ENCODE measurements at regions not wholly inside any gene's neighbourhood (a gene's known extent, or its start where the extent isn't known, plus 50 kb on each side); places are given as distances from the start of the nearest gene placed in this dataset.

DNA sequence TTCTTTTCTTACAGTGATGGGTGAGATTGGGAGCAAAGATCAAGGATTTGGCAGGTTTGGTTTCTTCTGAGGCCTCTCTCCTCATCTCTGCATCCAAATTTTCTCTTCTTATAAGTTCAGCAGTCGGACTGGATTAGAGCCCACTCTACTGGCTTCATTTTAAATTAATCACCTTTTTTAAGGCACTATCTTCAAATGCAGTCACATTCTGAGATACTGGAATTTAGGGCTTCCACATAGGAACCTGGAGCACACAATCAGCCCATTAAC is 56.5 kb upstream of the PLSCR4 start:
- Histone ChIP-seq H3K4me3 (ENCODE audit: low read length, poor library complexity, severe bottlenecking) (no peak overlapping the region), H3K9me3 (ENCODE audit: insufficient read depth, low read depth, low read length) (no peaks in the 10 kb centered on the region; the same call in 1 of the 2 replicates), H3K9me2 (replicated peaks; ENCODE audit: low read depth, low read length) (no peaks in the 10 kb centered on the region), H4K20me1 (ENCODE audit: insufficient read depth, low read length, poor library complexity, severe bottlenecking) (no peaks in the 10 kb centered on the region), H3K4me2 (ENCODE audit: low read depth, low read length, poor library complexity, severe bottlenecking) (no peak overlapping the region), H3K27me3 (ENCODE audit: insufficient read depth, low read length, poor library complexity, severe bottlenecking) (no peaks in the 10 kb centered on the region), H3K4me1 (ENCODE audit: insufficient read depth, low read length, poor library complexity, severe bottlenecking) (no peaks in the 10 kb centered on the region), H2AFZ (ENCODE audit: low read length) (no peak overlapping the region), H3K9ac (ENCODE audit: low read depth, low read length, poor library complexity, severe bottlenecking) (no peak overlapping the region), H3F3A (ENCODE audit: low read depth) (no peaks in the 10 kb centered on the region), H3K79me2 (ENCODE audit: insufficient read depth, low read length) (no peaks in the 10 kb centered on the region), H3K36me3 (ENCODE audit: insufficient read depth, low read length) (no peaks in the 10 kb centered on the region)
- no peak for TF ChIP-seq EZH2phosphoT487 (IDR thresholded peaks at IDR 0.05; ENCODE audit: borderline replicate concordance)
- TF ChIP-seq, protein P1, sequence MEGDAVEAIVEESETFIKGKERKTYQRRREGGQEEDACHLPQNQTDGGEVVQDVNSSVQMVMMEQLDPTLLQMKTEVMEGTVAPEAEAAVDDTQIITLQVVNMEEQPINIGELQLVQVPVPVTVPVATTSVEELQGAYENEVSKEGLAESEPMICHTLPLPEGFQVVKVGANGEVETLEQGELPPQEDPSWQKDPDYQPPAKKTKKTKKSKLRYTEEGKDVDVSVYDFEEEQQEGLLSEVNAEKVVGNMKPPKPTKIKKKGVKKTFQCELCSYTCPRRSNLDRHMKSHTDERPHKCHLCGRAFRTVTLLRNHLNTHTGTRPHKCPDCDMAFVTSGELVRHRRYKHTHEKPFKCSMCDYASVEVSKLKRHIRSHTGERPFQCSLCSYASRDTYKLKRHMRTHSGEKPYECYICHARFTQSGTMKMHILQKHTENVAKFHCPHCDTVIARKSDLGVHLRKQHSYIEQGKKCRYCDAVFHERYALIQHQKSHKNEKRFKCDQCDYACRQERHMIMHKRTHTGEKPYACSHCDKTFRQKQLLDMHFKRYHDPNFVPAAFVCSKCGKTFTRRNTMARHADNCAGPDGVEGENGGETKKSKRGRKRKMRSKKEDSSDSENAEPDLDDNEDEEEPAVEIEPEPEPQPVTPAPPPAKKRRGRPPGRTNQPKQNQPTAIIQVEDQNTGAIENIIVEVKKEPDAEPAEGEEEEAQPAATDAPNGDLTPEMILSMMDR (conservative IDR thresholded peaks at IDR 0.05; ENCODE audit: low read length): no peak

DNA sequence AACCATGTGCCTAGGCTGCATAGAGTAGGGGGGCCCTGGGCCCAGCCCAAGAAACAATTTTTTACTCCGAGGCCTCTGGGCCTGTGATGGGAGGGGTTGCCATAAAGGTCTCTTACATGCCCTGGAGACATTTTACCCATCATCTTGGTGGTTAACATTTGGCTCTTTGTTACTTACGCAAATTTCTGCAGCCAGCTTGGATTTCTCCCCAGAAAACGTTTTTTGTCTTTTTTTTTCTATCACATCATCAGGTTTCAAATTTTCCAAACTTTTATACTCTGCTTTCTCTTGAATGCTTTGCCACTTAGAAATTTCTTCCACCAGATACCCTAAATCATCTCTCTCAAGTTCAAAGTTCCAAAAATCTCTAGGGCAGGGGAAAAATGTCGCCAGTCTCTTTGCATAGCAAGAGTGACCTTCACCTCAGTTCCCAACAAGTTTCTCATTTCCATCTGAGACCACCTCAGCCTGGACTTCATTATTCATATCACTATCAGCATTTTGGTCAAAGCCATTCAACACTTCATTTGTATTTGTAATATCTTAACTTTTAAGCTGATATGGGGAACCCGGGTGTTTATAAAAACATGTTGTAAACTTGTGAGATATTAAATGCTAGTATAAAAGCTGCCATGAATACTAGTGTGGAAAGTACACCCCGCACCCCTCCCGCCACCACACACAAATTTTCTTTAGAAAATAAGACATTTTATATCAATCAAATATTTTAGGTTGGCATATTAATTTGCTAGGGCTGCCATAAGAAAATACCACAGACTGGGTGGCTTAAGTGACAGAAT is 56.0 kb upstream of the PLSCR4 start:
- Histone ChIP-seq H3K4me2 (ENCODE audit: low read depth, low read length, poor library complexity, severe bottlenecking) (no peak overlapping the region), H3F3A (ENCODE audit: low read depth) (no peaks in the 10 kb centered on the region), H3K9me3 (ENCODE audit: insufficient read depth, low read depth, low read length) (no peaks in the 10 kb centered on the region; the same call in 1 of the 2 replicates), H3K4me1 (ENCODE audit: insufficient read depth, low read length, poor library complexity, severe bottlenecking) (no peaks in the 10 kb centered on the region), H3K4me3 (ENCODE audit: low read length, poor library complexity, severe bottlenecking) (no peak overlapping the region), H2AFZ (ENCODE audit: low read length) (no peak overlapping the region), H3K9ac (ENCODE audit: low read depth, low read length, poor library complexity, severe bottlenecking) (no peak overlapping the region), H3K9me2 (replicated peaks; ENCODE audit: low read depth, low read length) (no peaks in the 10 kb centered on the region), H3K36me3 (ENCODE audit: insufficient read depth, low read length) (no peaks in the 10 kb centered on the region), H3K79me2 (ENCODE audit: insufficient read depth, low read length) (no peaks in the 10 kb centered on the region), H3K27me3 (ENCODE audit: insufficient read depth, low read length, poor library complexity, severe bottlenecking) (no peaks in the 10 kb centered on the region), H4K20me1 (ENCODE audit: insufficient read depth, low read length, poor library complexity, severe bottlenecking) (no peaks in the 10 kb centered on the region)
- no peak for TF ChIP-seq EZH2phosphoT487 (IDR thresholded peaks at IDR 0.05; ENCODE audit: borderline replicate concordance)
- TF ChIP-seq, protein P1 (conservative IDR thresholded peaks at IDR 0.05; ENCODE audit: low read length): no peak

DNA sequence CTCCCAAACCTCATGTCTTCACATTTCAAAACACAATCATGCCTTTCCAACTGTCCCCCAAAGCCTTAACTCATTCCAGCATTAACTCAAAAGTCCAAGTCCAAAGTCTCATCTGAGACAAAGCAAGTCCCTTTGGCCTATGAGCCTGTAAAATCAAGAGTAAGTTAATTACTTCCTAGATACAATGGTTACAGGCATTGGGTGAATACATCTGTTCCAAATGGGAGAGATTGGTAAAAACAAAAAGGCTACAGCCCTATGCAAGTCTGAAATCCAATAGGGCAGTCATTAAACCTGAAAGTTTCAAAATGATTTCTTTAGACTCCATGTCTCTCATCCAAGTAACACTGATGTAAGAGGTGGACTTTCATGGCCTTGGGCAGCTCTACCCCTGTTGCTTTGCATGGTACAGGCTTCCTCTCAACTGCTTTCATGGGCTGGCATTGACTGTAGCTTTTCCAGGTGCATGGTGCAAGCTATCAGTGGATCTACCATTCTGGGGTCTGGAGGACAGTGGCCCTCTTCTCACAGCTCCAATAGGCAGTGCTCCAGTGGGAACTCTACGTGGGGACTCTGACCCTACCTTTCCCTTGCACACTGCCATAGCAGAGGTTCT is 55.0 kb upstream of the PLSCR4 start:
- Histone ChIP-seq H3K9ac (ENCODE audit: low read depth, low read length, poor library complexity, severe bottlenecking) (no peak overlapping the region), H4K20me1 (ENCODE audit: insufficient read depth, low read length, poor library complexity, severe bottlenecking) (no peaks in the 10 kb centered on the region), H3K79me2 (ENCODE audit: insufficient read depth, low read length) (no peaks in the 10 kb centered on the region), H3K36me3 (ENCODE audit: insufficient read depth, low read length) (no peaks in the 10 kb centered on the region), H3K27me3 (ENCODE audit: insufficient read depth, low read length, poor library complexity, severe bottlenecking) (no peaks in the 10 kb centered on the region), H3K9me2 (replicated peaks; ENCODE audit: low read depth, low read length) (no peaks in the 10 kb centered on the region), H3K4me1 (ENCODE audit: insufficient read depth, low read length, poor library complexity, severe bottlenecking) (no peaks in the 10 kb centered on the region), H3F3A (ENCODE audit: low read depth) (no peaks in the 10 kb centered on the region), H3K4me3 (ENCODE audit: low read length, poor library complexity, severe bottlenecking) (no peak overlapping the region), H2AFZ (ENCODE audit: low read length) (no peak overlapping the region), H3K4me2 (ENCODE audit: low read depth, low read length, poor library complexity, severe bottlenecking) (no peak overlapping the region), H3K9me3 (ENCODE audit: insufficient read depth, low read depth, low read length) (no peaks in the 10 kb centered on the region; the same call in 1 of the 2 replicates)
- TF ChIP-seq, protein P1 (conservative IDR thresholded peaks at IDR 0.05; ENCODE audit: low read length): no peak
- TF ChIP-seq EZH2phosphoT487 (IDR thresholded peaks at IDR 0.05; ENCODE audit: borderline replicate concordance): no peak
